HepG2 (cell line): ENCODE measurements at regions not wholly inside any gene's neighbourhood (a gene's known extent, or its start where the extent isn't known, plus 50 kb on each side); places are given as distances from the start of the nearest gene placed in this dataset.

Experiments used
- BHLHE40 ChIP-seq: IDR thresholded peaks from 2 replicates; pipeline ENCODE4 v1.6.1; 2011; ENCODE audit warnings: low read length, improper control_type of control experiment
- CTCF ChIP-seq: sonication (generic); formaldehyde crosslinking; IDR thresholded peaks from 2 replicates; pipeline ENCODE4 v1.5.0; 2020; ENCODE audit warnings: mild to moderate bottlenecking, missing genetic modification reagents, moderate library complexity
- EZH2 ChIP-seq: conservative IDR thresholded peaks from 2 replicates; pipeline ENCODE4 v1.6.1; 2012; ENCODE audit warnings: mild to moderate bottlenecking, low read depth, low read length, moderate library complexity
- IRF1 ChIP-seq: sonication (generic); formaldehyde crosslinking; IDR thresholded peaks from 2 replicates; pipeline ENCODE4 v1.4.0; 2020; ENCODE audit warnings: low read depth, mild to moderate bottlenecking, missing genetic modification reagents
- KMT2A ChIP-seq: sonication (generic); formaldehyde crosslinking; IDR thresholded peaks from 2 replicates; pipeline ENCODE4 v1.4.0; 2020; ENCODE audit warnings: missing genetic modification reagents
- MTA1 ChIP-seq: sonication (generic); formaldehyde crosslinking; IDR thresholded peaks from 2 replicates; pipeline ENCODE4 v1.4.0; 2020; ENCODE audit warnings: missing genetic modification reagents, mild to moderate bottlenecking, borderline replicate concordance
- SIN3A ChIP-seq: IDR thresholded peaks from 2 replicates; pipeline ENCODE4 v1.6.1; 2011; ENCODE audit warnings: low read depth, mild to moderate bottlenecking, control low read depth, low read length, borderline replicate concordance
- SMARCE1 ChIP-seq: fragments of 450-650 bp; IDR thresholded peaks from 2 replicates; pipeline ENCODE4 v1.6.1; 2017; ENCODE audit warnings: borderline replicate concordance
- TP53 ChIP-seq: sonication (generic); formaldehyde crosslinking; conservative IDR thresholded peaks from 2 replicates; pipeline ENCODE4 v1.4.0; 2020; ENCODE audit warnings: missing genetic modification reagents
- U2AF2 ChIP-seq: fragments of 200-400 bp; formaldehyde crosslinking; IDR thresholded peaks from 2 replicates; pipeline ENCODE4 v1.6.1; 2017; ENCODE audit warnings: low read depth, mild to moderate bottlenecking, low read length
- ZFP62 ChIP-seq: sonication (generic); formaldehyde crosslinking; IDR thresholded peaks from 2 replicates; pipeline ENCODE4 v1.4.0; 2020; ENCODE audit warnings: missing genetic modification reagents
- ZFY ChIP-seq: sonication (generic); formaldehyde crosslinking; IDR thresholded peaks from 2 replicates; pipeline ENCODE4 v1.4.0; 2020; ENCODE audit warnings: missing genetic modification reagents
- ZKSCAN8 ChIP-seq: IDR thresholded peaks from 2 replicates; pipeline ENCODE4 v1.6.1; 2016; ENCODE audit warnings: borderline replicate concordance, missing genetic modification reagents, missing compliant biosample characterization
- ZNF232 ChIP-seq: sonication (generic); formaldehyde crosslinking; IDR thresholded peaks from 2 replicates; pipeline ENCODE4 v1.4.0; 2020; ENCODE audit warnings: missing genetic modification reagents, borderline replicate concordance
- ZNF263 ChIP-seq: sonication (generic); formaldehyde crosslinking; IDR thresholded peaks from 2 replicates; pipeline ENCODE4 v1.4.0; 2020; ENCODE audit warnings: missing genetic modification reagents
- ZNF414 ChIP-seq: sonication (generic); formaldehyde crosslinking; IDR thresholded peaks from 2 replicates; pipeline ENCODE4 v1.5.0; 2020; ENCODE audit warnings: missing genetic modification reagents
- ZNF460 ChIP-seq: sonication (generic); formaldehyde crosslinking; IDR thresholded peaks from 2 replicates; pipeline ENCODE4 v1.5.1; 2020; ENCODE audit warnings: missing genetic modification reagents, mild to moderate bottlenecking, borderline replicate concordance
- ZNF576 ChIP-seq: sonication (generic); formaldehyde crosslinking; IDR thresholded peaks from 2 replicates; pipeline ENCODE4 v1.4.0; 2020; ENCODE audit warnings: mild to moderate bottlenecking, missing genetic modification reagents
- ZNF580 ChIP-seq: IDR thresholded peaks from 2 replicates; pipeline ENCODE4 v1.6.1; 2016; ENCODE audit warnings: low read depth, borderline replicate concordance
- ZNF672 ChIP-seq: sonication (generic); formaldehyde crosslinking; IDR thresholded peaks from 2 replicates; pipeline ENCODE4 v1.8.1; 2022; ENCODE audit warnings: missing genetic modification reagents

- TF ChIP-seq ZFP62 (CRISPR knock-in tag) (no peak), BHLHE40 (peak; percentile 98), ZNF580 (CRISPR knock-in tag) (no peak), SIN3A (0 out of 2 replicates have a peak, but pooled peaks have one; percentile 37), CTCF (CRISPR knock-in tag) (peak; percentile 33), ZFY (peak; percentile 74), ZNF414 (CRISPR knock-in tag) (no peak), ZNF576 (CRISPR knock-in tag) (no peak), EZH2 (no peak), ZNF460 (CRISPR knock-in tag) (no peak), SMARCE1 (no peak), ZNF263 (CRISPR knock-in tag) (peak; percentile 82), ZNF672 (CRISPR knock-in tag) (no peak), ZKSCAN8 (0 out of 2 replicates have a peak, but pooled peaks have one; percentile 26), MTA1 (CRISPR knock-in tag) (peak; percentile 89), KMT2A (no peak), TP53 (no peak), IRF1 (CRISPR knock-in tag) (no peak), U2AF2 (0 out of 2 replicates have a peak, but pooled peaks have one; percentile 50), ZNF232 (CRISPR knock-in tag) (peak; percentile 27; the same call in 1 of the 2 replicates)
These were observed 75.2 kb upstream of the TARDBP start (continued) for GRCh38 chr1:10936998-10937901.
